ENCODE measurements at regions not wholly inside any gene's neighbourhood (a gene's known extent, or its start where the extent isn't known, plus 50 kb on each side); places are given as distances from the start of the nearest gene placed in this dataset.

- ATAC-seq (no peak), DNase-seq (ENCODE audit: low spot score) (no peak)
- POLR2A ChIA-PET, result no interaction called here
- Mint-ChIP-seq H3K4me1 (no peaks in the 10 kb centered on the region), H3K4me3 (no peak overlapping the region), H3K36me3 (no peaks in the 10 kb centered on the region), H3K27me3 (ENCODE audit: low read depth) (no peaks in the 10 kb centered on the region), H3K27ac (no peak overlapping the region), H3K9me3 (peaks cover 9% of the 10 kb centered on the region)
- CTCF ChIA-PET, result no interaction called here
- TF ChIP-seq SP1 (CRISPR knock-in tag; conservative IDR thresholded peaks at IDR 0.05) (no peak), SMAD3 (CRISPR knock-in tag; IDR thresholded peaks at IDR 0.05; ENCODE audit: borderline replicate concordance) (no peak), USF1 (CRISPR knock-in tag; IDR thresholded peaks at IDR 0.05) (no peak), USF2 (CRISPR knock-in tag; IDR thresholded peaks at IDR 0.05) (no peak), ZNF671 (CRISPR knock-in tag; IDR thresholded peaks at IDR 0.05) (no peak), PRRX2 (CRISPR knock-in tag; IDR thresholded peaks at IDR 0.05) (no peak), ZNF138 (CRISPR knock-in tag; conservative IDR thresholded peaks at IDR 0.05) (no peak), ZNF317 (CRISPR knock-in tag; IDR thresholded peaks at IDR 0.05; ENCODE audit: borderline replicate concordance, low read depth) (no peak), FOXK1 (CRISPR knock-in tag; IDR thresholded peaks at IDR 0.05) (no peak), CREB1 (CRISPR knock-in tag; IDR thresholded peaks at IDR 0.05) (no peak), IRF2 (CRISPR knock-in tag; IDR thresholded peaks at IDR 0.05; ENCODE audit: borderline replicate concordance, low read depth) (no peak), ELF4 (CRISPR knock-in tag; IDR thresholded peaks at IDR 0.05; ENCODE audit: low read depth) (no peak), NR2C2 (CRISPR knock-in tag; IDR thresholded peaks at IDR 0.05) (no peak), MAX (CRISPR knock-in tag; IDR thresholded peaks at IDR 0.05) (no peak), NFATC4 (CRISPR knock-in tag; IDR thresholded peaks at IDR 0.05) (no peak), ATF1 (CRISPR knock-in tag; IDR thresholded peaks at IDR 0.05) (no peak), ATF6 (CRISPR knock-in tag; IDR thresholded peaks at IDR 0.05) (no peak), ETV6 (CRISPR knock-in tag; IDR thresholded peaks at IDR 0.05) (no peak), HMGXB4 (CRISPR knock-in tag; IDR thresholded peaks at IDR 0.05) (no peak)
These were observed 274.0 kb downstream of the LNPK start for GRCh38 chr2:175728032-175728431.

GRCh38 chr2:175726223-175726622 lies 275.8 kb downstream of the LNPK start:
- no peaks in the 10 kb centered on the region for H3K36me3 Mint-ChIP-seq
- no peak overlapping the region for H3K4me3 Mint-ChIP-seq
- ATAC-seq, result no peak
- H3K27me3 Mint-ChIP-seq (ENCODE audit: low read depth), result no peaks in the 10 kb centered on the region
- POLR2A ChIA-PET, result no interaction called here
- no peaks in the 10 kb centered on the region for H3K4me1 Mint-ChIP-seq
- DNase-seq (ENCODE audit: low spot score), result no peak
- CTCF ChIA-PET, result no interaction called here
- no peak overlapping the region for H3K27ac Mint-ChIP-seq
- peaks cover 11% of the 10 kb centered on the region for H3K9me3 Mint-ChIP-seq
- TF ChIP-seq E2F1 (CRISPR knock-in tag; IDR thresholded peaks at IDR 0.05), result no peak
- TF ChIP-seq ZNF512 (CRISPR knock-in tag; IDR thresholded peaks at IDR 0.05; ENCODE audit: borderline replicate concordance), result no peak
- no peak for TF ChIP-seq CREM (CRISPR knock-in tag; IDR thresholded peaks at IDR 0.05)
- no peak for TF ChIP-seq ESRRA (CRISPR knock-in tag; IDR thresholded peaks at IDR 0.05; ENCODE audit: borderline replicate concordance)
- no peak for TF ChIP-seq MLX (CRISPR knock-in tag; IDR thresholded peaks at IDR 0.05)
- TF ChIP-seq AFF4 (CRISPR knock-in tag; IDR thresholded peaks at IDR 0.05; ENCODE audit: borderline replicate concordance), result no peak
